ENCODE measurements at regions not wholly inside any gene's neighbourhood (a gene's known extent, or its start where the extent isn't known, plus 50 kb on each side); places are given as distances from the start of the nearest gene placed in this dataset.

DNA sequence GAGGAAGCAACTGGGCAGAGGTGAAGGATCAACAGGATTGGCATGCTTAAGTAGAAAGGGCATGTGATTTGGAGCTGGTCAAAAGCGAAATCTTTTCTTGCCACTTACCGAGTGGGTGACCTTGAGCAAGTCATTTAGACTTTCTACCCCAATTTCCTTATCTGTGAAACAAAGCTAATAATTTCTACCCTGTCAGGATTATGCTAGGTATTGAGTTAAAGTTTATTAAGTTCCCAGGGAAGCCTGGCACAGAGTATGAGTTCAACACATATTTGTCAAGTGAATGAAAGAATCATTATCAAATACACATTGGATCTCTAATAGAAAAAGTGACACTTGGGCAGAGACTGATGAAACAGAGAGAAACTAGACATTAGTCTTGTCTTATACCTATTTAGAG is 66.4 kb upstream of the FRMD4B start:
- intact Hi-C loops (cut with DNase I) = loop anchor here (10.0 kb wide), 1 partner anchor 83 kb away; no protein-coding TSS in a partner anchor
- DNase-seq = no peak

DNA sequence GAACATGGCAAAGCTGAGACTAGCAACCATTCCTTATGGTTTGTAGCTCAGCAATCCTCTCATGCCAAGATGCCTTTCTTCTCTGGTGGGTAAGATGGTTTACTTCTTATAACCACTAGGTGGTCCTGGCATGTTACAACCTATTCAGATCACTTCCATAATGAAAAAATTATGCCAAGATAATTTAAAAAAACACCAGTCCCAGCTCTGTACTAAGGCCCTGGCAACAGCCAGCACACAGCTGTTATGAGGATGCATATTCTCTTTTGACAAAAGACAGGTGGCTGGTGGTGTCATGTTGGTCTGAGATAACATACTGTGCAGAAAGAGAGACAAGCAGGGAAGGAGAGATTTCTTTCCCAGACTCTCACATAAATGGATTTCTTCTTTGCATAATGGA is 65.7 kb upstream of the FRMD4B start:
- intact Hi-C loops (cut with DNase I) = loop anchor here (10.0 kb wide), 1 partner anchor 83 kb away; no protein-coding TSS in a partner anchor

GRCh38 chr3:69448877-69449276 is 63.0 kb upstream of the FRMD4B start:
- intact Hi-C loops (cut with DNase I) = loop anchor here (10.0 kb wide), 1 partner anchor 216 kb away; no protein-coding TSS in a partner anchor
- DNase-seq = no peak

More for the DNA sequence above, 65.7 kb upstream of the FRMD4B start:
- DNase-seq = no peak

DNA sequence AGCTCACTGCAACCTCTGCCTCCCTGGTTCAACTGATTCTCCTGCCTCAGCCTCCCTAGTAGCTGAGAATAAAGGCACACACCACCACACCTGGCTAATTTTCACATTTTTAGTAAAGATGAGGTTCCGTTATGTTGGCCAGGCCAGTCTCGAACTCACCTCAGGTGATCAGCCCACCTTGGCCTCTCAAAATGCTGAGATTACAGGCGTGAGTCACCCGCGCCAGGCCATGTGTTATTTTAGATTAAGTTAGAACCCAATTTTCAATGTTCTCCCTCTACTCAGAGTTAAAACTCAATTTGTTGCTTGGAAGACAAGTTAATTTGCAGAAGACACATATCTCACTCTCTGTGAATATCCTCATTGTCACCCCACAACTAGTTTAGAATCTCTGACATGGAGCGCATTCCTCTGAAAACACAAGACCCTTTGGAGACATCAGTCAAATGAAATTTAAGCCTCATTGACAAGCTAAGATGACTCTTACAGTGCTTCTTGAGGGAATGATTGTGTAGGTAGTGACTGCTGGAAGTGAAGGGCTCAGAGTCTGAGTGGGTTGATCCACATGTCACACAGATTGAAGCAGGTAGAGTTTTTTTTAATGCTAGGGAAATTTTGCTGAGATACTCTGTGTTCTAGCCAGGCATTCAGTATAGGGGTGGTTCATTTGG is 60.6 kb upstream of the FRMD4B start:
- intact Hi-C loops (cut with DNase I) = loop anchor here (10.0 kb wide), 1 partner anchor 218 kb away; no protein-coding TSS in a partner anchor

GRCh38 chr3:69445498-69445897 is 59.6 kb upstream of the FRMD4B start:
- intact Hi-C loops (cut with DNase I) = loop anchor here (10.0 kb wide), 1 partner anchor 219 kb away; no protein-coding TSS in a partner anchor
- no peak for DNase-seq

More for the DNA sequence above, 60.6 kb upstream of the FRMD4B start:
- no peak for DNase-seq

- intact Hi-C loops (cut with DNase I) = loop anchor here (10.0 kb wide), 1 partner anchor 220 kb away; no protein-coding TSS in a partner anchor
- DNase-seq = peak in 1 of 10 donors; percentile 31
Observed at GRCh38 chr3:69445024-69445423, 59.1 kb upstream of the FRMD4B start.

GRCh38 chr3:69443457-69443920 is 57.6 kb upstream of the FRMD4B start:
- no peak for DNase-seq
- intact Hi-C loops (cut with DNase I) = loop anchor here (10.0 kb wide), 1 partner anchor 221 kb away; no protein-coding TSS in a partner anchor

DNA sequence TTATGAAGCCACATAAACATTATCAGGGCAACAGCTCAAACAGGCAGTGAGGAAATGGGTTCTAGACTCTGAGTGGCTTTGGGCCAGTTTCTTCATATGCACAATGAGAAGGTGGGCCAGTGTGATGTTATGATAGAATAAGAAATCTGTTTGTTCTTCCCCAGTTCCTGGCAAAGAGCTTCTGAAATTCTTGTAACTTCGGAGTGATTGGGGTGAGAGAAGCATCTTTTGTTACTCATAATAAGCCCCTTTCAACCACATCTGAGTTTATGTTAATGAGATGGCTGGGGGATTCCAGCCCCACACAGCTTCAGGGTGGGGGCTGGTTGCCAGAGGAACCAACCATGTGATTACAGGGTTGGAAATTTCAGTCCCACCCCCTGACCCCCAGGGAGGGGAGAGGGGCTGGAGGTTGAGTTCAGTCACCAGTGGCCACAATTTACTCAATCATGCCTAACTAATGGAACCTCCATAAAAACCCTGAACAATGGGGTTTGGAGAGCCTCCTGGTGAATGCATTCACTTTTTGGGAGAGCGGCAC is 57.0 kb upstream of the FRMD4B start:
- no peak for DNase-seq
- intact Hi-C loops (cut with DNase I) = loop anchor here (10.0 kb wide), 1 partner anchor 222 kb away; no protein-coding TSS in a partner anchor

DNA sequence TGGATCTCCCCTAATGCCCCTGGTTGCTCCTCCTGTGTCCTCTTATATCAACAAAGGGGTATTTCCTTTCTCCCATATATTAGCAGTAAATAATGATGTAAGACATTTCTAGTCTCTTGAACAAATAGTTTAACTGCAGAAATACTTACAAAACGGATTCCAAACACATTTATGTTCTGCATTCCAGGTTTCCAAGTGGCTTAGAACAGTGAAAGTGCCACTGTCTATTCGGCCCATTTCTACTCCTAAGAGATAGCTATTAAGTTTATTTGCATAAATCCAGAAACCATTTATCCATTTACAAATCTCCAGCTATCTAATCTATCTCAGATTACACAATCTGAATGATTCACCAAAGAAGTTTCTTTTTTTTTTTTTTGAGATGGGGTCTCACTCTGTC is 55.8 kb upstream of the FRMD4B start:
- no peak for DNase-seq
- intact Hi-C loops (cut with DNase I) = loop anchor here (10.0 kb wide), 1 partner anchor 223 kb away; no protein-coding TSS in a partner anchor

GRCh38 chr3:69441040-69441439 is 55.2 kb upstream of the FRMD4B start:
- DNase-seq = no peak
- intact Hi-C loops (cut with DNase I) = loop anchor here (10.0 kb wide), 1 partner anchor 224 kb away; no protein-coding TSS in a partner anchor

- DNase-seq = no peak
- intact Hi-C loops (cut with DNase I) = loop anchor here (1.0 to 10.0 kb wide), 2 partner anchors 225 to 278 kb away; no protein-coding TSS in a partner anchor
Observed at GRCh38 chr3:69439643-69440270, 53.9 kb upstream of the FRMD4B start.

GRCh38 chr3:69438476-69438875 is 52.6 kb upstream of the FRMD4B start:
- no peak for DNase-seq
- intact Hi-C loops (cut with DNase I) = no loop called here

- intact Hi-C loops (cut with DNase I) = no loop called here
- no peak for DNase-seq
Observed at GRCh38 chr3:69435274-69436265, 49.7 kb upstream of the FRMD4B start.
